H9 (cell line): ENCODE measurements at regions not wholly inside any gene's neighbourhood (a gene's known extent, or its start where the extent isn't known, plus 50 kb on each side); places are given as distances from the start of the nearest gene placed in this dataset.

Experiments
- DNase-seq: peaks from one replicate; pipeline ENCODE4 v3.0.0-alpha.2; 2017
- H2AFZ ChIP-seq: one replicate; pipeline ENCODE4 v1.6.1; 2013; ENCODE audit warnings: mild to moderate bottlenecking, low read length, control low read depth, moderate library complexity
- H2AK5ac ChIP-seq: 2 replicates; pipeline ENCODE4 v1.6.1; 2013; ENCODE audit warnings: low read length, control low read depth, mixed read lengths; ENCODE audit not compliant: insufficient read length
- H2BK120ac ChIP-seq: one replicate; pipeline ENCODE4 v1.6.1; 2013; ENCODE audit warnings: low read depth, mild to moderate bottlenecking, low read length, control low read depth, inconsistent platforms; ENCODE audit not compliant: poor library complexity, severe bottlenecking
- H2BK12ac ChIP-seq: 2 replicates; pipeline ENCODE4 v1.6.1; 2013; ENCODE audit warnings: low read length, control low read depth, mixed read lengths, low read depth; ENCODE audit not compliant: insufficient read length
- H2BK15ac ChIP-seq: 2 replicates; pipeline ENCODE4 v1.6.1; 2013; ENCODE audit warnings: low read depth, low read length, control low read depth
- H2BK20ac ChIP-seq: one replicate; pipeline ENCODE4 v1.6.1; 2013; ENCODE audit warnings: low read depth, mild to moderate bottlenecking, low read length, control low read depth, inconsistent platforms; ENCODE audit not compliant: poor library complexity, severe bottlenecking
- H2BK5ac ChIP-seq: 2 replicates; pipeline ENCODE4 v1.6.1; 2013; ENCODE audit warnings: low read length, control low read depth, mixed read lengths; ENCODE audit not compliant: insufficient read length
- H3K14ac ChIP-seq: 2 replicates; pipeline ENCODE4 v1.6.1; 2013; ENCODE audit warnings: low read length, control low read depth; ENCODE audit not compliant: insufficient read depth
- H3K18ac ChIP-seq: 2 replicates; pipeline ENCODE4 v1.6.1; 2013; ENCODE audit warnings: low read depth, mild to moderate bottlenecking, mixed read lengths, low read length, control low read depth; ENCODE audit not compliant: insufficient read length
- H3K23ac ChIP-seq: 2 replicates; pipeline ENCODE4 v1.6.1; 2013; ENCODE audit warnings: low read length, control low read depth, mixed read lengths, low read depth; ENCODE audit not compliant: insufficient read length
- H3K23me2 ChIP-seq: 2 replicates; pipeline ENCODE4 v1.6.1; 2013; ENCODE audit warnings: low read depth, mild to moderate bottlenecking, mixed read lengths, low read length, control low read depth; ENCODE audit not compliant: insufficient read length, poor library complexity, severe bottlenecking
- H3K27ac ChIP-seq: 2 replicates; pipeline ENCODE4 v1.5.1; 2013; ENCODE audit warnings: low read length, control low read depth, mixed read lengths, low read depth; ENCODE audit not compliant: insufficient read length
- H3K27me3 ChIP-seq: 2 replicates; pipeline ENCODE4 v1.6.1; 2013; ENCODE audit warnings: low read length, control low read depth, inconsistent platforms; ENCODE audit not compliant: insufficient read depth
- H3K4ac ChIP-seq: 2 replicates; pipeline ENCODE4 v1.6.1; 2013; ENCODE audit warnings: low read depth, mild to moderate bottlenecking, control low read depth, inconsistent platforms, low read length, moderate library complexity
- H3K4me1 ChIP-seq: 2 replicates; pipeline ENCODE4 v1.6.1; 2013; ENCODE audit warnings: low read length, control low read depth, inconsistent platforms; ENCODE audit not compliant: insufficient read depth
- H3K4me2 ChIP-seq: 2 replicates; pipeline ENCODE4 v1.6.1; 2013; ENCODE audit warnings: low read length, control low read depth, mixed read lengths; ENCODE audit not compliant: insufficient read length, insufficient read depth
- H3K56ac ChIP-seq: 2 replicates; pipeline ENCODE4 v1.6.1; 2013; ENCODE audit warnings: low read depth, mild to moderate bottlenecking, mixed read lengths, low read length, control low read depth; ENCODE audit not compliant: insufficient read length
- H3K79me1 ChIP-seq: 2 replicates; pipeline ENCODE4 v1.6.1; 2013; ENCODE audit warnings: low read depth, mild to moderate bottlenecking, moderate library complexity, low read length, control low read depth, inconsistent platforms; ENCODE audit not compliant: insufficient read depth, poor library complexity, severe bottlenecking
- H3K79me2 ChIP-seq: 2 replicates; pipeline ENCODE4 v1.6.1; 2013; ENCODE audit warnings: low read length, control low read depth, inconsistent platforms; ENCODE audit not compliant: insufficient read depth
- H3K9ac ChIP-seq: 2 replicates; pipeline ENCODE4 v1.6.1; 2013; ENCODE audit warnings: low read length, control low read depth, mixed read lengths; ENCODE audit not compliant: insufficient read length; ENCODE audit errors: extremely low read depth
- H3K9me3 ChIP-seq: one replicate; pipeline ENCODE4 v1.6.1; 2013; ENCODE audit warnings: low read depth, low read length, inconsistent platforms; ENCODE audit not compliant: control insufficient read depth
- H3T11ph ChIP-seq: one replicate; pipeline ENCODE4 v1.6.1; 2013; ENCODE audit warnings: mild to moderate bottlenecking, low read length, control low read depth, inconsistent platforms
- H4K20me1 ChIP-seq: one replicate; pipeline ENCODE4 v1.6.1; 2013; ENCODE audit not compliant: control insufficient read depth, insufficient read length, insufficient read depth
- H4K5ac ChIP-seq: 2 replicates; pipeline ENCODE4 v1.6.1; 2013; ENCODE audit warnings: low read depth, mild to moderate bottlenecking, mixed read lengths, low read length, control low read depth; ENCODE audit not compliant: insufficient read length
- H4K8ac ChIP-seq: replicated peaks from 2 replicates; pipeline ENCODE4 v1.6.1; 2013; ENCODE audit warnings: low read length, control low read depth, mixed read lengths, low read depth; ENCODE audit not compliant: insufficient read length
- H4K91ac ChIP-seq: 2 replicates; pipeline ENCODE4 v1.6.1; 2013; ENCODE audit warnings: low read depth, mild to moderate bottlenecking, moderate library complexity, mixed read lengths, low read length, control low read depth; ENCODE audit not compliant: insufficient read length
- H3K27ac Mint-ChIP-seq, 3 experiments: 2 replicates in 2 of 3; 3 replicates in 1 of 3; pipeline ENCODE4 v1.8.0; 2020 to 2021; ENCODE audit warnings: mixed read lengths in 3 of 3, mild to moderate bottlenecking in 1 of 3, moderate library complexity in 1 of 3
- H3K27me3 Mint-ChIP-seq: 2 replicates; pipeline ENCODE4 v1.8.0; 2021; ENCODE audit warnings: low read depth, mild to moderate bottlenecking, moderate library complexity, mixed read lengths
- H3K36me3 Mint-ChIP-seq, 3 experiments: 2 replicates in 2 of 3; 3 replicates in 1 of 3; pipeline ENCODE4 v1.8.0; 2020 to 2021; ENCODE audit warnings: low read depth in 3 of 3, mixed read lengths in 3 of 3; ENCODE audit not compliant: insufficient read depth in 1 of 3
- H3K4me1 Mint-ChIP-seq, 2 experiments: 2 replicates each; pipeline ENCODE4 v1.8.0; 2020; ENCODE audit warnings: mixed read lengths in 2 of 2
- H3K4me3 Mint-ChIP-seq, 2 experiments: 2 replicates in 1 of 2; 3 replicates in 1 of 2; pipeline ENCODE4 v1.8.0; 2020 to 2021; ENCODE audit warnings: mild to moderate bottlenecking in 2 of 2, mixed read lengths in 2 of 2, moderate library complexity in 1 of 2
- H3K9me3 Mint-ChIP-seq, 2 experiments: 2 replicates in 1 of 2; 3 replicates in 1 of 2; pipeline ENCODE4 v1.8.0; 2020; ENCODE audit warnings: mild to moderate bottlenecking in 2 of 2, mixed read lengths in 2 of 2, moderate library complexity in 1 of 2
- CTCF ChIP-seq: fragments of 200-600 bp; sonication (generic); conservative IDR thresholded peaks from 3 replicates; pipeline ENCODE4 v1.8.0; 2021; ENCODE audit warnings: antibody characterized with exemption, mild to moderate bottlenecking
- WGBS: extraction: QIAGEN DNeasy Blood & Tissue Kit; methylation state at CpG from one replicate; pipeline ENCODE4 v1.1.7; 2013; ENCODE audit warnings: missing lambda C conversion rate, low lambda C conversion rate, mixed read lengths; ENCODE audit not compliant: insufficient read length; ENCODE audit errors: extremely low coverage; 5-methylcytosine and 5-hydroxymethylcytosine counted together

GRCh38 chr7:156073366-156074052, 261.2 kb upstream of the SHH start:
- TF ChIP-seq CTCF: no peak
- H3K18ac ChIP-seq: no peak overlapping the region
- H3K79me1 ChIP-seq: no peaks in the 10 kb centered on the region
- no peaks in the 10 kb centered on the region for H3K79me2 ChIP-seq
- no peak overlapping the region for H3K23ac ChIP-seq
- no peak overlapping the region for H2AK5ac ChIP-seq
- no peak overlapping the region for H4K5ac ChIP-seq
- WGBS: no CpG with 5 or more reads among the region's 13 CpGs
- no peaks in the 10 kb centered on the region for H3K4me1 ChIP-seq
- H2BK120ac ChIP-seq: no peak overlapping the region
- Mint-ChIP-seq H3K27ac (no peak overlapping the region; a peak in 1 of 7 replicates), H3K36me3 (no peaks in the 10 kb centered on the region; a peak in 1 of 7 replicates), H3K4me1 (no peaks in the 10 kb centered on the region), H3K27me3 (peaks cover 5% of the 10 kb centered on the region), H3K9me3 (peaks cover 2 to 3% of the 10 kb centered on the region in 2 experiments; a peak in 1 of 5 replicates), H3K4me3 (no peak overlapping the region)
- H2BK15ac ChIP-seq: no peak overlapping the region
- H4K91ac ChIP-seq: no peak overlapping the region
- H3K4me2 ChIP-seq: no peak overlapping the region
- no peak overlapping the region for H3T11ph ChIP-seq
- H3K23me2 ChIP-seq: no peaks in the 10 kb centered on the region
- no peak overlapping the region for H3K9ac ChIP-seq
- H2AFZ ChIP-seq: no peak overlapping the region
- no peak overlapping the region for H3K56ac ChIP-seq
- H2BK12ac ChIP-seq: no peak overlapping the region
- no peak overlapping the region for H4K8ac ChIP-seq
- DNase-seq: no peak
- no peaks in the 10 kb centered on the region for H3K9me3 ChIP-seq
- H3K27me3 ChIP-seq: no peaks in the 10 kb centered on the region
- no peak overlapping the region for H3K14ac ChIP-seq
- H2BK5ac ChIP-seq: no peak overlapping the region
- no peaks in the 10 kb centered on the region for H4K20me1 ChIP-seq
- no peak overlapping the region for H3K27ac ChIP-seq
- no peak overlapping the region for H3K4ac ChIP-seq
- no peak overlapping the region for H2BK20ac ChIP-seq
